ENCODE measurements at regions not wholly inside any gene's neighbourhood (a gene's known extent, or its start where the extent isn't known, plus 50 kb on each side); places are given as distances from the start of the nearest gene placed in this dataset.
A peak's percentile ranks its signal among the peaks of the same experiment; 100 is the strongest.

GRCh38 chr12:18823461-18823860 lies 85.5 kb downstream of the CAPZA3 start:
- DNase-seq (ENCODE audit: low read depth in 1 of 2, low spot score in 1 of 2): no peak
- no peak for ATAC-seq
- H3K4me1 ChIP-seq: no peaks in the 10 kb centered on the region
- no peaks in the 10 kb centered on the region for H3K9me3 ChIP-seq
- 73% methylated on average over 1 of the region's 1 CpG for WGBS (ENCODE audit: missing lambda C conversion rate)
- CTCF ChIA-PET: no interaction called here
- POLR2A ChIA-PET: no interaction called here
- no peak overlapping the region for H3K27ac ChIP-seq
- TF ChIP-seq ATOH8 (CRISPR knock-in tag; IDR thresholded peaks at IDR 0.05; ENCODE audit: low read depth) (no peak), MAFK (IDR thresholded peaks at IDR 0.05; ENCODE audit: partially characterized antibody) (peak; percentile 25)
- H3K4me3 ChIP-seq: no peak overlapping the region
- peak; percentile 39 for FAIRE-seq
- no peak overlapping the region for H3K4me2 ChIP-seq

- TF ChIP-seq EHF (CRISPR knock-in tag; IDR thresholded peaks at IDR 0.05): no peak
- TF ChIP-seq JUNB (IDR thresholded peaks at IDR 0.05): no peak
- TF ChIP-seq HES2 (IDR thresholded peaks at IDR 0.05): no peak
- TF ChIP-seq RNF2 (IDR thresholded peaks at IDR 0.05; ENCODE audit: borderline replicate concordance, low read depth): no peak
- no peak for TF ChIP-seq NFE2L2 (conservative IDR thresholded peaks at IDR 0.05; ENCODE audit: low read length)
- no peak for TF ChIP-seq SMC3 (IDR thresholded peaks at IDR 0.05)
- TF ChIP-seq JUN (IDR thresholded peaks at IDR 0.05): no peak
- no peak for TF ChIP-seq ESRRA (IDR thresholded peaks at IDR 0.05; ENCODE audit: borderline replicate concordance, low read length)
- no peak for TF ChIP-seq HOXA7 (CRISPR knock-in tag; IDR thresholded peaks at IDR 0.05)
- no peak for TF ChIP-seq HOXB13 (CRISPR knock-in tag; IDR thresholded peaks at IDR 0.05; ENCODE audit: low read depth)
- no peak for TF ChIP-seq KDM1A (IDR thresholded peaks at IDR 0.05; ENCODE audit: low read depth)
- no peak for TF ChIP-seq RFX5 (IDR thresholded peaks at IDR 0.05)
- TF ChIP-seq RARB (CRISPR knock-in tag; IDR thresholded peaks at IDR 0.05): no peak
- no peak overlapping the region for H3K27ac ChIP-seq
- POLR2A ChIA-PET: no interaction called here
- no peaks in the 10 kb centered on the region for H3K4me1 ChIP-seq
- no peak overlapping the region for H3K4me3 ChIP-seq
- DNase-seq (ENCODE audit: low read depth in 1 of 2, low spot score in 1 of 2): no peak
- H3K9me3 ChIP-seq: no peaks in the 10 kb centered on the region; the same call in 2 of the 3 replicates
- no peak for FAIRE-seq
- no peak overlapping the region for H3K4me2 ChIP-seq
- ATAC-seq: no peak
- CTCF ChIA-PET: interaction anchor here (1.0 kb wide), 1 partner anchor 15 kb away, joined by 3 read pairs; no protein-coding TSS in a partner anchor
- 66% methylated on average over 11 of the region's 11 CpGs for WGBS (ENCODE audit: missing lambda C conversion rate)
Measured at GRCh38 chr12:18824287-18824686, 86.4 kb downstream of the CAPZA3 start.

- Histone ChIP-seq H3K9me3 (no peaks in the 10 kb centered on the region; the same call in 2 of the 3 replicates), H3K4me2 (no peak overlapping the region), H3K4me1 (no peaks in the 10 kb centered on the region), H3K4me3 (no peak overlapping the region), H3K27ac (no peak overlapping the region)
- ChIA-PET CTCF (no interaction called here), POLR2A (no interaction called here)
- TF ChIP-seq KDM5A (IDR thresholded peaks at IDR 0.05) (no peak), JUNB (IDR thresholded peaks at IDR 0.05) (no peak), JUN (IDR thresholded peaks at IDR 0.05) (no peak), PHF8 (IDR thresholded peaks at IDR 0.05; ENCODE audit: borderline replicate concordance, low read depth) (no peak)
- ATAC-seq: no peak
- WGBS (ENCODE audit: missing lambda C conversion rate): 17% methylated on average over 2 of the region's 2 CpGs
- no peak for FAIRE-seq
- DNase-seq (ENCODE audit: low read depth in 1 of 2, low spot score in 1 of 2): no peak
Measured at GRCh38 chr12:18825138-18825537, 87.2 kb downstream of the CAPZA3 start.

GRCh38 chr12:18827913-18828312 lies 90.0 kb downstream of the CAPZA3 start:
- ChIA-PET POLR2A (no interaction called here), CTCF (no interaction called here)
- no peak for ATAC-seq

More at GRCh38 chr12:18827913-18828312, 90.0 kb downstream of the CAPZA3 start:
- no peak for DNase-seq (ENCODE audit: low read depth in 1 of 2, low spot score in 1 of 2)
- Histone ChIP-seq H3K4me1 (no peaks in the 10 kb centered on the region), H3K27ac (no peak overlapping the region), H3K9me3 (no peaks in the 10 kb centered on the region; the same call in 2 of the 3 replicates), H3K4me2 (no peak overlapping the region), H3K4me3 (no peak overlapping the region)
- no peak for FAIRE-seq
- WGBS (ENCODE audit: missing lambda C conversion rate): 5% methylated on average over 2 of the region's 2 CpGs
- TF ChIP-seq USF2 (IDR thresholded peaks at IDR 0.05) (no peak), CTCF (IDR thresholded peaks at IDR 0.05) (no peak), BHLHE40 (IDR thresholded peaks at IDR 0.05; ENCODE audit: low read depth, low read length) (no peak), HOXA7 (CRISPR knock-in tag; IDR thresholded peaks at IDR 0.05) (no peak), KDM1A (IDR thresholded peaks at IDR 0.05; ENCODE audit: low read depth) (no peak), MAX (IDR thresholded peaks at IDR 0.05) (no peak)

Measured in A549 (cell line).